HG03064 (cell line): ENCODE measurements at regions not wholly inside any gene's neighbourhood (a gene's known extent, or its start where the extent isn't known, plus 50 kb on each side); places are given as distances from the start of the nearest gene placed in this dataset.
"Not testable (repeated sequence)": the region's sequence is repeated elsewhere in the genome, so short reads cannot be mapped to it uniquely, and the experiment has no call there.

Experiments
- ATAC-seq: cut with Tn5 transposase; IDR thresholded peaks from one replicate; pipeline ENCODE4 v1.9.1; 2021; ENCODE audit warnings: low read depth; ENCODE audit not compliant: unreplicated experiment

DNA sequence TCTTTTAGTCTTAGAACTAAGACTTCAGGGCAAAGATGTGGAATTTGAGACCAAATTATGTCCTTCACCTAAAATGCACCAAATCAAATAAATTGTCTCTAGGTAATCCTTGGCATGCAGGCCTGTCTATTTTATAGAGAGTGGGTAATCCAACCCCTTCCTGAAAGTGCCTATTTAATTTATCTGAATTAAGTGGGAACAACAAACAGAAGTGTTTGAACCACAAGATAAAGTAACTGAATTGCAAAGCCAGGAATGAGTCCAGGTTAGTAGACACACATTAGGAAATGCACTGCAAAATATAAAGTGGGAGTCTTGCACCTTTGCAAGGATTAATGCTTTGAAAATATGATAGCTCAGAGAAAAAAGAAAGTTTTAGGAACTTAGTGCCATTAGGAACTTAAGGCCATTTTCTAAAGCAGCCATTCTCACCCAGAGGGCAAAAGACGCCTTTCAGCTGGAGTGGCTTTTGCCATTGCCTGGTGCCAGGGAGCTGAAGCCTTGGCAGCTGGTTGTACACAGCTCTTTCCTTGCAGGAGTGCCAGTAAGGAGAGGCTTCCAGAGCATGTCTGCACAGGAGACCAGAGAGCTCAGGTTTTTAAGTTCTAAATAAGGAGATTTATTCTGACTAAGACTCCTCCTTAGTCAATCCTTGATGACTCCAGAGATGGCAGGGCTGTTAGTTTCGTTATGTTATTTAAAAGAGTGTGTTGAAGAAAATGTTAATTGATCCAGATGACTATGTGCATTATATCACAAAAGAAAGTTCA, 151.7 kb upstream of the ELL2 start:
- no peak for ATAC-seq

DNA sequence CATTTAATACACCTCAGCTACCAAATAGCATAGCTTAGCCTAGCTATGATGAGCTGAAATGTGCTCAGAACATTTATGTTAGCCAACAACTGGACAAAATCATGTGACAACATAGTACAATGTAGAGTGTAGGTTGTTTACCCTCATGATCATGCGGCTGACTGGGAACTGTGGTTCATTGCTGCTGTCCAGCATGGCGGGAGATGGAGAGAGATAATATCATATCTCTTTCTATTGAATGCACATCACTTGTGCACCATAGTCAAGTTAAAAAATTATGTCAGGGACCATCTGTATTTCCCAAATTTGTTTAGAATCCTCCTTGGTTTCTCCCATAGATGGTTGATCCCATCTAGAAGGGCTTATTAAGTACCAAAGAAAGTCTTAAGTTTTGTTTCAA, 151.1 kb upstream of the ELL2 start:
- no peak for ATAC-seq

DNA sequence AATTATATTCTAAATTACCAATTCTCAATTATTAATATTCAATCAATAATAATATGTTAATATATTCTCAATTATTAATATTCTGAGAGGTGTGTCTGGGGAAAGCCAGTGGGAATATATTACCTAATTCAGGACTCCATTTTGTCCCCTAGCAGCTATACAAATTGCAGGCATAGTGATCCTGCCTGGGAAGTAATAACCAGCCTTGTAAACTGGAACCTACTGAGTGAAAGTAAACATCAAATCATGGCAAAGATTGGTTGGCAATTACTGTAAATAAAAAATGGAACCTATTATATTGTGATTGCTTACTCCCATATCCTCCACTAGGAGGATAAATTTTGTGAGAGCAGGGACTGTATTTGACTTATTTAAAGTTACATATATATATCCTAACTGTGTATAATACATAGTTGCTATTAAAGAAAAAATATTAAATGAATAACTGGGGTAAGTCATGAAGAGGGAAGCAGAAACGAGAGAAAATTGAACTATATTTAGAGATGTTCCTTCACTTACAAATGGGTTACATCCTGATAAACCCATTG, 150.5 kb upstream of the ELL2 start:
- ATAC-seq = no peak

DNA sequence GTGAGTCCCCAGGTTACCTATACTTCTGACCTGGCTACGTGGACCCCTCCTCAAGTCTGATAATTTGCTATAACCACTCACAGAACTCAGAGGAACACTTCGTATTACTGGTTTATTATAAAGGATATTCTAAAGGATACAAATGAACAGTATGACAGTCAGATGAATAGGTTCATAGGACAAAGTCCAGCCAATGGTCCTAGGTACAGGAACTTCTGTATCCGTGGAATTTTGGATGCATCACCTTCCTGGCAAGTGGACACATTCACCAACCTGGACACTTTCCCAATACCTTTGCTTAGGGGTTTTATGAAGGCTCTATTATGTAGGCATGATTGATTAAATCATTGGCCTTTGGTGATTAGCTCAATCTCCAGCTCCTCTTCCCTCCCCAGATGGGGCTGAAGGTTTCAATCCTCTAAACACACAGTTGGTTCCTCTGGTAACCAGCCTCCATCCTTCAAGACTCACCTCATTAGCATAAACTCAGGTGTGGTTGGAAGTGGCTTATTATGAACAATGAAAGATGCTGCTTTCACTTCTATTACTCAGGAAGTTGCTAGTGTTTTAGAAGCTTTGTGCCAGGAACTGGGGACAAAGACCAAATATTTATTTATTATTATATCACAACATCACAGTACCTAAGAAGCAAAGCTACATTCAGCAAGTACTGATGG, 149.6 kb upstream of the ELL2 start:
- ATAC-seq = no peak

DNA sequence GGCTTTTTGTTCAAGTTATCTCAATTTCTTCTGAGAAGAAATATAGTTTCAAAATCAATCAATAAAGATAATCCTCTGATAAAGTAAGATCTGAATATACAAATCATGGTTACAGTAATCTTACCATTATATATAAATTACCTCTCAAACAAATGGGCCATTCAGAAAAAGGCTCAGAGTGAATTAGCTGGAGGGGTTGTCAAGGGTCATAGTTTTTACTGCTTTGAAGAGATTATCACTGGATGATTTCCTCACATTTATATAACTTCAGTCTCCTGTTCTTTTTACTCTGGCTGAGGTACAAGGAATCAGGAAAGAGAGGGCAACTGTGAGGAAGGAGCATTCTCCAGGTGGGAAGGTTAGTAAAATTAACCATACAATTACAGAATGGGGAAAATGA, 148.6 kb upstream of the ELL2 start:
- ATAC-seq = no peak

DNA sequence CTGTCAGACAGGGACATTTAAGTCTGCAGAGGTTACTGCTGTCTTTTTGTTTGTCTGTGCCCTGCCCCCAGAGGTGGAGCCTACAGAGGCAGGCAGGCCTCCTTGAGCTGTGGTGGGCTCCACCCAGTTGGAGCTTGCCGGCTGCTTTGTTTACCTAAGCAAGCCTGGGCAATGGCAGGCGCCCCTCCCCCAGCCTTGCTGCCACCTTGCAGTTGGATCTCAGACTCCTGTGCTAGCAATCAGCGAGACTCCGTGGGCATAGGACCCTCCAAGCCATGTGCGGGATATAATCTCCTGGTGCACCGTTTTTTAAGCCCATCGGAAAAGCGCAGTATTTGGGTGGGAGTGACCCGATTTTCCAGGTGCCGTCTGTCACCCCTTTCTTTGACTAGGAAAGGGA, 147.0 kb upstream of the ELL2 start:
- not testable (repeated sequence) for ATAC-seq

DNA sequence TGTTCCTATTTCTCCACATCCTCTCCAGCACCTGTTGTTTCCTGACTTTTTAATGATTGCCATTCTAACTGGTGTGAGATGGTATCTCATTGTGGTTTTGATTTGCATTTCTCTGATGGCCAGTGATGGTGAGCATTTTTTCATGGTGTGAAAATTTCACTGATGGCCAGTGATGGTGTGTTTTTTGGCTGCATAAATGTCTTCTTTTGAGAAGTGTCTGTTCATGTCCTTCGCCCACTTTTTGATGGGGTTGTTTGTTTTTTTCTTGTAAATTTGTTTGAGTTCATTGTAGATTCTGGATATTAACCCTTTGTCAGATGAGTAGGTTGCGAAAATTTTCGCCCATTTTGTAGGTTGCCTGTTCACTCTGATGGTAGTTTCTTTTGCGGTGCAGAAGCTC, 142.2 kb upstream of the ELL2 start:
- ATAC-seq = not testable (repeated sequence)

GRCh38 chr5:96101358-96102089, 139.9 kb upstream of the ELL2 start:
- ATAC-seq = no peak

DNA sequence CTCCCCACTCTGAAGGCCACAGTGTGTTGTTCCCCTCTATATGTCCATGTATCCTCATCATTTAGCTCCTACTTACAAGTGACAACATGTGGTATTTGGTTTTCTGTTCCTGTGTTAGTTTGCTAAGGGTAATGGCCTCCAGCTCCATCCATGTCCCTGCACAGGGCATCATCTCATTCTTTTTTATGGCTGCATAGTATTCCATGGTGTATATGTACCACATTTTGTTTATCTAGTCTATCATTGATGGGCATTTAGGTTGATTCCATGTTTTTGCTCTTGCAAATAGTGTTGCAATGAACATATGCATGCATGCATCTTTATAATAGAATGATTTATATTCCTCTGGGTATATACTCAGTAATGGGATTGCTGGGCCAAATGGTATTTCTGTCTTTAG, 135.8 kb upstream of the ELL2 start:
- ATAC-seq = not testable (repeated sequence)

DNA sequence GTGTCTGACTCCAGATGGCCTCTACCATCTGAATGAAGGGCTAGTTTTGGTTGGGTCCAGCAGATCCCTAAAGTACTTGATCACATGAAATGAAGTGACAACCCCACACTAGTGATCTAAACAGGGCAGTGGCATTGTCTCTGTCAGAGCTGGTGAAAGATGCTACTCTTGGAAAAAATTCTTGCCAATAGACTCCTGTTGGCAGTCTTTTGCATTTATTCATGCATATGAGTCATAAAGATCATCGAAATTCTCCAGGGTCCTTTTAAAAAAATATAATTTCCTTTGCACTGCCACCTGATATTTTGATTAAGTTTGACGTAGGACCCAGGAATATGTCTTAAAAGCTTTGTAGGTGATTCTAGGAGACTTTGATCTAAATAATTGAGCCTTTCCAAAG, 135.1 kb upstream of the ELL2 start:
- no peak for ATAC-seq

DNA sequence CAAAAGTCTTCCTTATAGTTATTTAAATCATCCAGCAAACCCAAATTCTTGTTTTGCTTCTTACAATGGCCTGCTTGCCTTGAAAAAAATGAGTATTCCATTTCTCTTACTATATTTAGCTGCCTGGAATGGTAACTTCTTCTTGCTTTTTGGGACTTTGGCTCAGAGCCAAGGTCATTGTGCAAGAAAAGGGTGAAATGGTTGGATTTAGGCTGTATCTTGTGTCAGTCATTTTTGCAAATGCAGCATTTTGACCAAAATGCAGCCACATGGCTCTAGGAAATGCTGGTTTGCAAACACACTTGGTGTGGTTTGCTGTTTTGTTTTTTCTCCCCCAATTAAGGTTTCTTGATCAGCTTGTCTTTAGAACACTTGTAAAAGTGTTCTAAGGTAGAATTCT, 133.3 kb upstream of the ELL2 start:
- no peak for ATAC-seq

DNA sequence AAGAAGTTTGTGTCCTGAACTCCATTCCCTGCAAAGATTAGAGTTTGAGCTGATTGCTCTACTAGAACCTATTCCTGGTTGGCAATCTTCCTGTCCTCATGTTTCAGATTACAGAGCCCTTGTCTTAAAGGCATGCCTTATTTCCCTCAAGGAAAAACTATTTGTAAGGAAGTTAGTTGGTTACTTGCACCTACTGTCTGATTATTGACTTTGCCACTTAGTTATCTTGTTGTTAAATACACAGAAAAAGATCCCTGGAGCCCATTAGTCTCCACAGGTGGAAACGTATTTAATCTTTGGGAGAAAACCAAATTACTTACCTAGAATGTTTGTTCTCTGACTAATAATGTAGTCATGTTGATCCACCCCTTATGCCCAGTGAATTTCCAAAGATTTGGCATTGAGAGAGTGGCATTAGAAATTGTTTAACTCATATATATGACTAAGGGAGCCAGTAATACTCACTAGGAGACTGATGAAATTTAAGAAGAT, 132.3 kb upstream of the ELL2 start:
- ATAC-seq = no peak

DNA sequence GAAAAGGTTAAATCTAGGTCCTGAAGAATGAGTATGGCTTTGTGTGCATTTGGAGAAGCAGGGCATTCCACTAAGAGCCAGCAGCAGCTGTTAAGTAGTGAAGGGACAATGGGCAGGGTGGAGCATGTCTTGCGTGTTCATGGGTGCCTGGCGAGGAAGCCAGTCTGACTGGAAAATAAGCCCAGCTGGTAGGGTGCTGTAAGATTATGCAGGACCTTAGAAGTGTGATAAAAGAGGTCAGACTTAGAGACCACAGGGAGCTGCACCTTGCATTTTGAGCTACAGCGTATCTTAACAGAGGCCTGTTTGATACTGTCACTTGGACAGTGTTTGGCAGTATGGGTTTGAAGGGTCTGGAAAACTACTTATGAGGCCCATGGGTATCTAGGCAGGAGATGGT, 131.7 kb upstream of the ELL2 start:
- no peak for ATAC-seq

DNA sequence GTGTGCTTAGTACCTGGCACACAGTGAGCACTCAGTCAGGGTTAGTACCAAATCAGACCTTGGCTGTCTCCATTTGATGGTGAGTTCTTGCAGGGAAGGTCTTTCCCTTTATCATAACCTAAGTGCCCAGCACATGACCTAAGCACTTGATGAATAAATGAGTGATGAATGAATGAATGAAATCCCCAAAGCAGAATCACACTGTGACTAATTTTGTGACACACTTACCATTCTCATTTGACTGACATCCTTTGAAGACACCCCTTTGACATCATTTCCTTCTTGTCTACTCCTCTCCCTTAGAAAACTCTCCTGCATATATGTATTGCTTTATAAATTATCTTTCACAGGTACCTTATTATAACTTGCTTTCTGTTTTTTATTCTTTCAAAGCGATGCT, 130.2 kb upstream of the ELL2 start:
- no peak for ATAC-seq

DNA sequence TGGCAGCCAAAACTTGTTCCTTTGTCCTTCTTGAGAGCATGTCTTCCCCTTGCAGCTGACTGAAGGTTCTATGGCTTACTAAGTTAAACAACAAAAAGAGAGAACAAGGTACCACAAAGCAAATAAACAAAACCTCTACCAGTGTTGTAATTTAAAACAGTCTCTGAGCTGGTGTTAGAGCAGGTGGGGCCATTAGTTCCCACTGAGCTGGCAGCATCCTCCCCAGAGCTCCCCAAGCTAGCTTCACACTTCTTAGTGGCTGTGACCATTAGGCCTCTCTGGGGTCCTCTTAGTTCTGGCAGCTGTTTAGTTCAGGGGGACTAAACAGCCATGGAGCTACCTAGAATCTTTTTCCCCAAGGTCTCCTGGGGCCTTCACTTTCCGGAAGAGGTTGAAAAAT, 128.6 kb upstream of the ELL2 start:
- no peak for ATAC-seq

DNA sequence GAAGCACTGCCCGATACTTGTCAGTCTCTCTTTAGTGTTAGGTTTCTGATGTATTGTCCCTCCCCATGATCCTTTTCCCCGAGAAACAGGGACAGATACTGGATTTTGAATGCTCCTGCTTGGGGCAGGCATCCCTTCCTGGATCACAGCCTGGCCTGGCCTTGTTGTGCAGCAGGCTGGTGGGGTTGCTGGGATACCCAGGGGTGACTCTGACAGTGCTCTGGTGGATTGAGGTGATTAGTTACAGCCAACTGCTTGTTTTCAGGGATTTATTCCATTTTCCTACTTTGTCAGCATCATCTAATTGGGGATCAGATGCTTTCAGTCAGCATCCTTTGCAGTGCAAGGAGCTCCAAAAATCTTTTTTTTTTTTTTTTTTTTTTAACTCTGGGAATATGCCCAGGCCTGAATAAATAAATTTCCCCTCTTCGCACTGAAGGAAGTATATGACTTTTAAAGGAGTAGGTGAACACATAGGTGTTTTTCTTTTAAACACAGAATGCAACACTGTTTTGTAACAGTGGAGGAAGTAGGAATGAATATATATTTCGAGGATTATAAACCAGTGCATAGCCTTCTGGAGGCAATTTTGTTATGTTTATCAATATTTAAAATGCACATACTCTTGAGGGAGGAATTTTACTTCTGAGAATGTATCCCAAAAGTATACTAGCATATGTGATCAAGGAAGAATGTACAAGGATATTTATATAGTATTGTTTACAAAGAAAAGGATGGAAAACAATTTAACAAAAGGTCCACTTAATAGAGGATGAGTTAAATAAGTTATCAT, 127.3 kb upstream of the ELL2 start:
- ATAC-seq = no peak

DNA sequence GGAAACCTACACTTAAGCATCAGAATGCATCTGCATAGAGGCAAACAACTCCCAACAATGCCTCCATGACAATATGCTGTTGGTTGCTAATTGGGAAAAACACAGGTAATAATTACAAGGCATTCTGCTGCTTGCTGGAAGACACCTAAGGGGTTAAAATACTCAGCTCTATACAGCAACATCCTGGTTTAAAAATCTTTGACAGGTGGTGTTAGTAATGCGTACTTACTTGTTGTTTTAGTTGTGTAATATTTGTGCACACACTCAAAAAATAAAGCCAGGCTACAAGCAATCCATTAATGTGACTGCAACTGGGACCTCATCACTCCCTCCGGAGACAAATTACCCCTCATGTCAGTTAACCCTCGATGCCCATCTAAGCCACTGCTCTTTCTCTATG, 126.3 kb upstream of the ELL2 start:
- ATAC-seq = no peak

- ATAC-seq = no peak
Observed at GRCh38 chr5:96084874-96085506, 123.3 kb upstream of the ELL2 start.

GRCh38 chr5:96083361-96083881, 121.8 kb upstream of the ELL2 start:
- ATAC-seq = no peak
